Testis (tissue), 2 donors: ENCODE measurements at regions not wholly inside any gene's neighbourhood (a gene's known extent, or its start where the extent isn't known, plus 50 kb on each side); places are given as distances from the start of the nearest gene placed in this dataset.
A peak's percentile ranks its signal among the peaks of the same experiment; 100 is the strongest.

Experiments
- DNase-seq: peaks from one replicate; pipeline ENCODE4 v3.0.0-alpha.2; 2019
- H3K27ac ChIP-seq, 2 donors: fragments of 200-600 bp; sonication (generic); one replicate each; pipeline ENCODE4 v1.5.1; 2019
- H3K27me3 ChIP-seq: fragments of 200-600 bp; sonication (generic); one replicate; pipeline ENCODE4 v1.5.1; 2019
- H3K36me3 ChIP-seq: fragments of 200-600 bp; sonication (generic); one replicate; pipeline ENCODE4 v1.5.1; 2017; ENCODE audit warnings: low read depth; ENCODE audit errors: missing control alignments
- H3K4me1 ChIP-seq: fragments of 200-600 bp; sonication (generic); one replicate; pipeline ENCODE4 v1.5.1; 2019
- H3K4me3 ChIP-seq, 2 donors: fragments of 200-600 bp; sonication (generic); one replicate each; pipeline ENCODE4 v1.5.1; 2017 to 2019
- H3K9me3 ChIP-seq: fragments of 200-600 bp; sonication (generic); one replicate; pipeline ENCODE4 v1.5.1; 2017
- POLR2A ChIP-seq: fragments of 450-650 bp; IDR thresholded peaks from one replicate; pipeline ENCODE4 v1.6.1; 2017; ENCODE audit warnings: antibody characterized with exemption, mild to moderate bottlenecking, moderate library complexity
- WGBS, 2 donors: methylation state at CpG; one replicate each; pipeline ENCODE4 v1.1.5; 2018; 5-methylcytosine and 5-hydroxymethylcytosine counted together
- intact Hi-C: fragments of 100-400 bp; cut with DNase I; formaldehyde crosslinking; loops from one replicate; pipeline ENCODE4 v1.15.1; 2023; ENCODE audit warnings: low total_unique reads
- TF ChIP-seq, protein P1 (sequence below), 3 experiments: fragments of 450-650 bp in 2 of 3; fragments of 200-600 bp in 1 of 3; sonication (generic) in 1 of 3; IDR thresholded peaks; one replicate each; pipeline ENCODE4 v1.5.1; 2016 to 2019; ENCODE audit warnings: antibody characterized with exemption in 3 of 3, mild to moderate bottlenecking in 2 of 3, moderate library complexity in 1 of 3

DNA sequence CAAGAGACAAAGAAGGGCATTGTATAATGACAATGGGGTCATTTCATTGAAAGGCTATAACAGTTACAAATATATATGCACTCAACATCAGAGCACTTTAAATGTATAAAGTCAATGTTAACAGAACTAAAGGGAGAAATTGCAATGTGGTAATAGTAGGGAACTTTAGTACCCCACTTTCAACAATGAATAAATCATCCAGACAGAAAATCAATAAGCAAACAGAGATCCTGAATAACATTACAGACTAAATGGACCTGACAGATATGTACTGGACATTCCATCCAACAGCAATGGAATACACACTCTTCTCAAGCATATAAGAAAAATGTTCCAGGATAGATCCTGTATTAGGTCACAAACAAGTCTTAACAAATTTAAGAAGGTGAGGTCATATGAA lies 90.5 kb upstream of the ALKAL2 start:
- intact Hi-C loops, result no loop called here
- TF ChIP-seq, protein P1, sequence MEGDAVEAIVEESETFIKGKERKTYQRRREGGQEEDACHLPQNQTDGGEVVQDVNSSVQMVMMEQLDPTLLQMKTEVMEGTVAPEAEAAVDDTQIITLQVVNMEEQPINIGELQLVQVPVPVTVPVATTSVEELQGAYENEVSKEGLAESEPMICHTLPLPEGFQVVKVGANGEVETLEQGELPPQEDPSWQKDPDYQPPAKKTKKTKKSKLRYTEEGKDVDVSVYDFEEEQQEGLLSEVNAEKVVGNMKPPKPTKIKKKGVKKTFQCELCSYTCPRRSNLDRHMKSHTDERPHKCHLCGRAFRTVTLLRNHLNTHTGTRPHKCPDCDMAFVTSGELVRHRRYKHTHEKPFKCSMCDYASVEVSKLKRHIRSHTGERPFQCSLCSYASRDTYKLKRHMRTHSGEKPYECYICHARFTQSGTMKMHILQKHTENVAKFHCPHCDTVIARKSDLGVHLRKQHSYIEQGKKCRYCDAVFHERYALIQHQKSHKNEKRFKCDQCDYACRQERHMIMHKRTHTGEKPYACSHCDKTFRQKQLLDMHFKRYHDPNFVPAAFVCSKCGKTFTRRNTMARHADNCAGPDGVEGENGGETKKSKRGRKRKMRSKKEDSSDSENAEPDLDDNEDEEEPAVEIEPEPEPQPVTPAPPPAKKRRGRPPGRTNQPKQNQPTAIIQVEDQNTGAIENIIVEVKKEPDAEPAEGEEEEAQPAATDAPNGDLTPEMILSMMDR (IDR thresholded peaks at IDR 0.05), result no peak
- no peak for TF ChIP-seq POLR2A
- DNase-seq, result no peak
- no peak overlapping the region for H3K27ac ChIP-seq
- H3K9me3 ChIP-seq, result no peaks in the 10 kb centered on the region
- H3K36me3 ChIP-seq, result no peaks in the 10 kb centered on the region
- no peaks in the 10 kb centered on the region for H3K27me3 ChIP-seq
- no peak overlapping the region for H3K4me3 ChIP-seq
- no peaks in the 10 kb centered on the region for H3K4me1 ChIP-seq

DNA sequence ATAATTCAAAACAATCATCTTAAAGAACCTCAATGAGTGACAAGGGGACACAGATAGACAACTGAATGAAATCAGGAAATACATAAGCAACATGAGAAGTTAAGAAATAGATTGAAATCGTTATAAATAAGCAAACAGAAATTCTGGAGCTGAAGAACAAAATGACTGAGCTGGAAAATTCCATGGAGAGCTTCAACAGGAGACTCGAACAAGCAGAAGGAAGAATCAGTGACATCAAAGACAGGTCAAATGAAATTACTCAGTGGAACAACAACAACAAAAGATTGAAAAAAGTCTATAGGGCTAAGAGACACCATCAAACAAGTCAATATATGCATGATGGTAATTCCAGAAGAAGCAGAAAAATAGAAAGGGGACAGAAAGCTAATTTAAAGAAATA lies 89.5 kb upstream of the ALKAL2 start:
- intact Hi-C loops, result no loop called here
- 77 to 80% methylated on average over 2 of the region's 2 CpGs for WGBS, 2 donors
- Histone ChIP-seq H3K27me3 (no peaks in the 10 kb centered on the region), H3K36me3 (no peaks in the 10 kb centered on the region), H3K9me3 (no peaks in the 10 kb centered on the region), H3K4me1 (no peaks in the 10 kb centered on the region), H3K27ac (no peak overlapping the region), H3K4me3 (no peak overlapping the region)
- TF ChIP-seq, protein P1 (IDR thresholded peaks at IDR 0.05), result no peak
- TF ChIP-seq POLR2A, result no peak
- no peak for DNase-seq

DNA sequence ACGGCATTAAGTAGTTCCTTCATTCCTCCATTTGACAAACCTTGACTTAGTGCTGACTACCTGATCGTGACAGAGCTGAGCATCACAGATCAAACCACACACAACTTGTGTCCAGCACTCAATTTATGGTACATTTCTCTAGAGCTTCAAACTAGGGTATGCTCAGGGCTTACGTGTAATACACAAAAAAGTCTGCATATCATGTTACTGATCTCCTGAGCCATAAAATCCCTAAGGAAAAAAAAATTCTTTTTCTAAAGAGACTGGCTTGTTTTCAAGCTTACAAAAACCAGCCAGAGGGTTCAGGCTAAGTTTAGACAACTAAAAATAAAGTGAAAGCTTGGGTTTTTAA lies 88.0 kb upstream of the ALKAL2 start:
- Histone ChIP-seq H3K27me3 (no peaks in the 10 kb centered on the region), H3K4me3 (no peak overlapping the region), H3K27ac (peak overlapping the region in 1 of 2 donors; percentile 70)

DNA sequence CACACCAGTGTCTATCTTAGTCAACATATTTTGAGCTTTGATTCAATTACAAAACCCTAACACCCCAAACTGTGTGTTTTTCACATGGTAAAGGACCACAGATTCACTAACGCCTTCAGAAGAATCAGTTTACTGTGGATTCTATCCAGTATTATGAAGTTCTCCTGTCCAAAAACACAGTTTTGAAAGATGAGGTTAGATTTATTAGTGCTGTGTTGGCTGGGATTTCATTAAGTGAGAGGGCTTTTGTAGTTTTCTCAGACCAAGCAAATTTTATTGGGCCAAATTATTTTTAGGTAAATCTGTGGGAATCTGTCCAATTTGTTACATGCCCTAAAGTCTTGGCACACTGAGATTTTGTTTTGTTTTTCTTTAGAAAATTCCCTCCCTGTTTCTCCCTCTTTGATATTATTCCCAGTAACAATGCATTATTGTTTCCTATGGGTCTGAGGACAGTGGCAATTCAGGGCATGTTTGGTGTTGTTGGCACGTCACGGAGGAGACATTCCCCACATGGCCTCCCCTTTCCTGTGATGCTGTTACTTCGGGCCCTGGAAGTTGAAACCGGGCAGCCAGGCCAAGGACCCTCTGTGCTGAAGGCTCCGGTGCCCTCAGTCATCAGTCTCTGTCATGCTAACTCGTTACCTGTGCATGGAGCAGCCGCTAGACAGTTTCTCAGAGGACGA lies 87.5 kb upstream of the ALKAL2 start:
- Histone ChIP-seq H3K9me3 (no peaks in the 10 kb centered on the region), H3K4me3 (no peak overlapping the region), H3K36me3 (no peaks in the 10 kb centered on the region), H3K4me1 (no peaks in the 10 kb centered on the region), H3K27me3 (no peaks in the 10 kb centered on the region), H3K27ac (peak overlapping the region in 1 of 2 donors; percentile 70)
- TF ChIP-seq POLR2A, result no peak
- TF ChIP-seq, protein P1 (IDR thresholded peaks at IDR 0.05), result no peak
- intact Hi-C loops, result no loop called here
- no peak for DNase-seq
- 63 to 65% methylated on average over 9 of the region's 9 CpGs for WGBS, 2 donors

More for the DNA sequence above, 88.0 kb upstream of the ALKAL2 start:
- Histone ChIP-seq H3K36me3 (no peaks in the 10 kb centered on the region), H3K9me3 (no peaks in the 10 kb centered on the region), H3K4me1 (no peaks in the 10 kb centered on the region)
- WGBS, 2 donors, result 49 to 66% methylated on average over 3 of the region's 3 CpGs
- no peak for DNase-seq
- intact Hi-C loops, result no loop called here
- TF ChIP-seq, protein P1 (IDR thresholded peaks at IDR 0.05), result no peak
- no peak for TF ChIP-seq POLR2A

DNA sequence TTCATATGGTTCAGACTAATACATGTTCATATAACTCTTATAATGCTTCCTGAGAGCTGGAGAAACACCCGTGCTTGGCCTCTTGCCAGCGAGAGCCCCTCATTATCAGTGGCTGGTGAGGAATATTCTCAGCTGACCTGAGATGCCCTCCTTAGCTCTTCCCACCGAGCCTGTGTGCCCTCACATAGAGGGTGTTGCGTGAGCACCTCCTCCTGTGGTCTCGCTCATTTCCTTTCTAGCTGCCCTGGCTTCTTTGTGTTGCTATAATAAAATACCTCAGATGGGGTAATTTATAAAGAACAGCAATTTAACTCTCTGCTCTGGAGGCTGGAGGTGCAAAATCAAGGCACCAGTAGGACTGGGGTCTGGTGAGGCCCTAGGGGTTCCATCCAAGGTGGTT lies 80.5 kb upstream of the ALKAL2 start:
- Histone ChIP-seq H3K4me3 (no peak overlapping the region), H3K27ac (no peak overlapping the region), H3K36me3 (no peaks in the 10 kb centered on the region), H3K9me3 (no peaks in the 10 kb centered on the region), H3K4me1 (no peaks in the 10 kb centered on the region), H3K27me3 (no peaks in the 10 kb centered on the region)
- WGBS, 2 donors, result 62 to 71% methylated on average over 5 of the region's 5 CpGs
- DNase-seq, result no peak
- intact Hi-C loops, result no loop called here
- TF ChIP-seq, protein P1 (IDR thresholded peaks at IDR 0.05), result no peak
- no peak for TF ChIP-seq POLR2A
